WTC11 (cell line): ENCODE measurements at regions not wholly inside any gene's neighbourhood (a gene's known extent, or its start where the extent isn't known, plus 50 kb on each side); places are given as distances from the start of the nearest gene placed in this dataset.

Experiments used
- ATAC-seq: fragments of 200-7000 bp; cut with Tn5 transposase; 2 replicates; pipeline ENCODE4 v1.10.0; 2021; ENCODE audit warnings: mild to moderate bottlenecking, moderate library complexity
- CTCF ChIA-PET: fragments of 300-600 bp; sonication (Branson Sonifier 250); formaldehyde crosslinking; loops from one replicate; lab custom pipeline; 2021; ENCODE audit warnings: antibody characterized with exemption; lab: Charles Lee
- POLR2A ChIA-PET: fragments of 350-600 bp; sonication (Branson Sonifier 250); formaldehyde crosslinking; loops from one replicate; lab custom pipeline; 2021; ENCODE audit warnings: antibody characterized with exemption; lab: Charles Lee
- DNase-seq: peaks from one replicate; pipeline ENCODE4 v3.0.0; 2021; ENCODE audit warnings: low spot score
- H3K27ac Mint-ChIP-seq: 2 replicates; pipeline ENCODE4 v1.8.0; 2021; ENCODE audit warnings: mixed read lengths
- H3K27me3 Mint-ChIP-seq: 2 replicates; pipeline ENCODE4 v1.8.0; 2021; ENCODE audit warnings: low read depth, mild to moderate bottlenecking, moderate library complexity, mixed read lengths
- H3K36me3 Mint-ChIP-seq: 2 replicates; pipeline ENCODE4 v1.8.0; 2021; ENCODE audit warnings: mixed read lengths
- H3K4me1 Mint-ChIP-seq: 2 replicates; pipeline ENCODE4 v1.8.0; 2022; ENCODE audit warnings: mixed read lengths
- H3K4me3 Mint-ChIP-seq: 2 replicates; pipeline ENCODE4 v1.8.0; 2021; ENCODE audit warnings: mild to moderate bottlenecking, moderate library complexity, mixed read lengths
- H3K9me3 Mint-ChIP-seq: 2 replicates; pipeline ENCODE4 v1.8.0; 2021; ENCODE audit warnings: mixed read lengths
- AFF4 ChIP-seq: sonication (generic); formaldehyde crosslinking; IDR thresholded peaks from 2 replicates; pipeline ENCODE4 v1.8.1; 2023; ENCODE audit warnings: mild to moderate bottlenecking, missing genetic modification reagents, borderline replicate concordance
- ARID4B ChIP-seq: sonication (generic); formaldehyde crosslinking; IDR thresholded peaks from 2 replicates; pipeline ENCODE4 v1.8.0; 2023; ENCODE audit warnings: missing genetic modification reagents, mild to moderate bottlenecking, borderline replicate concordance
- ATF2 ChIP-seq: sonication (generic); formaldehyde crosslinking; IDR thresholded peaks from 2 replicates; pipeline ENCODE4 v1.8.1; 2022; ENCODE audit warnings: low read depth, missing genetic modification reagents, borderline replicate concordance
- CREM ChIP-seq: sonication (generic); formaldehyde crosslinking; IDR thresholded peaks from 2 replicates; pipeline ENCODE4 v1.8.1; 2022; ENCODE audit warnings: mild to moderate bottlenecking, missing genetic modification reagents, moderate library complexity
- EMX1 ChIP-seq: fragments of 250-450 bp; sonication (Bioruptor Pico); IDR thresholded peaks from 2 replicates; pipeline ENCODE4 v1.8.0; 2021; ENCODE audit warnings: mild to moderate bottlenecking
- FOXJ3 ChIP-seq: sonication (generic); formaldehyde crosslinking; IDR thresholded peaks from 2 replicates; pipeline ENCODE4 v1.9.0; 2021; ENCODE audit warnings: missing genetic modification reagents, mild to moderate bottlenecking, borderline replicate concordance
- FOXK1 ChIP-seq: sonication (generic); formaldehyde crosslinking; IDR thresholded peaks from 2 replicates; pipeline ENCODE4 v1.8.0; 2022; ENCODE audit warnings: mild to moderate bottlenecking, moderate library complexity, missing genetic modification reagents
- FOXP1 ChIP-seq: sonication (generic); formaldehyde crosslinking; IDR thresholded peaks from 2 replicates; pipeline ENCODE4 v1.8.0; 2022; ENCODE audit warnings: missing genetic modification reagents, mild to moderate bottlenecking, moderate library complexity, borderline replicate concordance
- IRF2 ChIP-seq: sonication (generic); formaldehyde crosslinking; IDR thresholded peaks from 2 replicates; pipeline ENCODE4 v1.8.0; 2022; ENCODE audit warnings: low read depth, missing genetic modification reagents, borderline replicate concordance
- NFATC4 ChIP-seq: fragments of 250-450 bp; sonication (Bioruptor Pico); IDR thresholded peaks from 2 replicates; pipeline ENCODE4 v1.9.0; 2021; ENCODE audit warnings: mild to moderate bottlenecking
- NR2C2 ChIP-seq: sonication (generic); formaldehyde crosslinking; IDR thresholded peaks from 2 replicates; pipeline ENCODE4 v1.8.0; 2022; ENCODE audit warnings: mild to moderate bottlenecking, missing genetic modification reagents
- PRRX2 ChIP-seq: fragments of 250-450 bp; sonication (Bioruptor Pico); IDR thresholded peaks from 2 replicates; pipeline ENCODE4 v1.8.0; 2021; ENCODE audit warnings: mild to moderate bottlenecking
- RORB ChIP-seq: fragments of 250-450 bp; sonication (Bioruptor Pico); IDR thresholded peaks from 2 replicates; pipeline ENCODE4 v1.9.0; 2021; ENCODE audit warnings: mild to moderate bottlenecking
- SP1 ChIP-seq: sonication (generic); formaldehyde crosslinking; conservative IDR thresholded peaks from 2 replicates; pipeline ENCODE4 v1.8.1; 2022; ENCODE audit warnings: missing genetic modification reagents
- STAT6 ChIP-seq: sonication (generic); formaldehyde crosslinking; conservative IDR thresholded peaks from 2 replicates; pipeline ENCODE4 v1.8.1; 2023; ENCODE audit warnings: mild to moderate bottlenecking, low read depth, missing genetic modification reagents, moderate library complexity
- ZMAT4 ChIP-seq: fragments of 250-450 bp; sonication (Bioruptor Pico); IDR thresholded peaks from 2 replicates; pipeline ENCODE4 v1.9.0; 2021; ENCODE audit warnings: mild to moderate bottlenecking
- ZNF263 ChIP-seq: sonication (generic); formaldehyde crosslinking; IDR thresholded peaks from 2 replicates; pipeline ENCODE4 v1.8.1; 2022; ENCODE audit warnings: low read depth, mild to moderate bottlenecking, moderate library complexity, missing genetic modification reagents

- no peak for TF ChIP-seq AFF4 (CRISPR knock-in tag)
- TF ChIP-seq ARID4B (CRISPR knock-in tag): no peak
- no peak for TF ChIP-seq SP1 (CRISPR knock-in tag)
- no peak for TF ChIP-seq ZMAT4
- TF ChIP-seq PRRX2 (CRISPR knock-in tag): no peak
- TF ChIP-seq FOXK1 (CRISPR knock-in tag): no peak
- no peak for TF ChIP-seq ZNF263 (CRISPR knock-in tag)
Observed at GRCh38 chr3:27791956-27792355, 69.8 kb upstream of the EOMES start (continued).

GRCh38 chr3:27792869-27793268 is 70.7 kb upstream of the EOMES start:
- no peaks in the 10 kb centered on the region for H3K9me3 Mint-ChIP-seq
- H3K4me3 Mint-ChIP-seq: no peak overlapping the region
- CTCF ChIA-PET: no interaction called here
- no peak overlapping the region for H3K27ac Mint-ChIP-seq
- no peak for ATAC-seq
- TF ChIP-seq CREM (CRISPR knock-in tag) (no peak), RORB (CRISPR knock-in tag) (no peak), NR2C2 (no peak), EMX1 (CRISPR knock-in tag) (no peak), ATF2 (CRISPR knock-in tag) (no peak), FOXK1 (CRISPR knock-in tag) (no peak), IRF2 (CRISPR knock-in tag) (no peak), FOXJ3 (CRISPR knock-in tag) (no peak), NFATC4 (no peak), FOXP1 (CRISPR knock-in tag) (no peak), STAT6 (CRISPR knock-in tag) (no peak)
- TF ChIP-seq, all 79 proteins: peak for 0
- Mint-ChIP-seq H3K36me3 (no peaks in the 10 kb centered on the region), H3K4me1 (no peaks in the 10 kb centered on the region), H3K27me3 (no peaks in the 10 kb centered on the region)
- POLR2A ChIA-PET: no interaction called here
- DNase-seq: no peak
